ENCODE measurements at regions not wholly inside any gene's neighbourhood (a gene's known extent, or its start where the extent isn't known, plus 50 kb on each side); places are given as distances from the start of the nearest gene placed in this dataset.

DNA sequence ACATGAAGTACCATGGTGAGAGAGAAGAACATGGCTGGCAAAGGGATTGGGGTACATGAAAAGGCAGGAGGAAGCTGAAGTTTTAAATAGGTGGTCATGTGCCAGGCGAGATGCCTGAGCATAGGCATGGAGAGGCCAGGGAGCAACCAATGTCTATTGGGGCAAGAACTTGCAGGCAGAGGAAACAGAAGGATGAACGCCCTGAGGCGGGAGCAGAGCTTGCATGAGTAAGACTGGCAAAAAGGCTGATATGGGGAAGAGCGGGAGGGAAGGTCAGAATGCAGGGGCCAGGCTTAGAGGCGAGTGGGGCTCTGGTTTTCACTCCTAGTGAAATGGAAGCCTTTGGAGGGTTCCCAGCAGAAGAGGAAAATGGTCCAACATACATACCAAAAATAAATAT is 52.5 kb upstream of the VSTM5 start:
- POLR2A ChIA-PET, result no interaction called here
- WGBS (ENCODE audit: insufficient coverage), result 67% methylated on average over 3 of the region's 5 CpGs
- CTCF ChIA-PET, result no interaction called here
- DNase-seq, result no peak
- no peak overlapping the region for H3K27ac ChIP-seq (ENCODE audit: insufficient read depth in 1 of 2, low read depth in 1 of 2, low read length in 2 of 2, poor library complexity in 1 of 2, severe bottlenecking in 2 of 2)
- H3K4me3 ChIP-seq (ENCODE audit: control insufficient read depth in 1 of 7, extremely low read depth in 1 of 7, insufficient read depth in 4 of 7, low read depth in 2 of 7, low read length in 6 of 7), result no peak overlapping the region
- no peaks in the 10 kb centered on the region for H3K36me3 ChIP-seq (ENCODE audit: control insufficient read depth in 4 of 4, insufficient read depth in 4 of 4, low read length in 3 of 4)
- peaks cover 0 to 2% (median 0%) of the 10 kb centered on the region in 5 experiments for H3K9me3 ChIP-seq (ENCODE audit: control extremely low read depth in 1 of 5, control insufficient read depth in 4 of 5, insufficient read depth in 2 of 5, low read depth in 1 of 5, low read length in 4 of 5)
- H3K4me1 ChIP-seq (ENCODE audit: control extremely low read depth in 1 of 4, control insufficient read depth in 4 of 4, insufficient read depth in 4 of 4, low read length in 3 of 4), result no peaks in the 10 kb centered on the region
- peaks cover 0 to 3% (median 0%) of the 10 kb centered on the region in 5 experiments for H3K27me3 ChIP-seq (replicated peaks in 2 of 5; ENCODE audit: control insufficient read depth in 4 of 5, insufficient read depth in 5 of 5, low read length in 4 of 5)

DNA sequence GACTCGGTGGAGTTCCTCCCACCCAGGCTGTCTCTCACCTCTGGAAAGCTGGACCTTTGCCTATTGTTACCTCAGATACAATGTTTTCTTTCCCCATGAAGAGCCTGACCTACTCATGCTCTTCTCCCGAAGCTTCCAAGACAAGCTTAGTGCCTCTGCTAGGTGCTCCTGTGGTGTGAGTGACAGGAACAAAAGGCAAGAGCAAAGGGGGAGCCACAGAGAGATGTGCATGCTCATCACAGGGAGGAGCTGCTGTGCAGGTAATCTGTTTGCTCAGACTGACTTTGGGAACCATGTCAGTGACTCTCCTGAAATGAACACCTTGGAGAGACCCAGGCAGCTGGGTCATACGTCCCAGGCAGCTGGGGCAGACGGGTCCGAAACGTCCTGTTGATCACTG is 53.6 kb upstream of the VSTM5 start:
- no peak overlapping the region for H3K27ac ChIP-seq (ENCODE audit: insufficient read depth in 1 of 2, low read depth in 1 of 2, low read length in 2 of 2, poor library complexity in 1 of 2, severe bottlenecking in 2 of 2)
- 79% methylated on average over 5 of the region's 6 CpGs for WGBS (ENCODE audit: insufficient coverage)

GRCh38 chr11:93904716-93905115 is 54.3 kb upstream of the VSTM5 start:
- ChIA-PET POLR2A (no interaction called here), CTCF (interaction anchor here (0.6 kb wide), 1 partner anchor 10 kb away, joined by 3 read pairs; no protein-coding TSS in a partner anchor)

More for the DNA sequence above, 53.6 kb upstream of the VSTM5 start:
- H3K36me3 ChIP-seq (ENCODE audit: control insufficient read depth in 4 of 4, insufficient read depth in 4 of 4, low read length in 3 of 4), result no peaks in the 10 kb centered on the region
- ChIA-PET POLR2A (no interaction called here), CTCF (interaction anchor here (0.6 to 0.7 kb wide), 2 partner anchors 9 kb away, joined by 3 read pairs; no protein-coding TSS in a partner anchor)
- no peak for DNase-seq
- no peaks in the 10 kb centered on the region for H3K4me1 ChIP-seq (ENCODE audit: control extremely low read depth in 1 of 4, control insufficient read depth in 4 of 4, insufficient read depth in 4 of 4, low read length in 3 of 4)
- peaks cover 0 to 2% (median 0%) of the 10 kb centered on the region in 5 experiments for H3K9me3 ChIP-seq (ENCODE audit: control extremely low read depth in 1 of 5, control insufficient read depth in 4 of 5, insufficient read depth in 2 of 5, low read depth in 1 of 5, low read length in 4 of 5)
- H3K27me3 ChIP-seq (replicated peaks in 2 of 5; ENCODE audit: control insufficient read depth in 4 of 5, insufficient read depth in 5 of 5, low read length in 4 of 5), result peaks cover 0 to 3% (median 0%) of the 10 kb centered on the region in 5 experiments
- H3K4me3 ChIP-seq (ENCODE audit: control insufficient read depth in 1 of 7, extremely low read depth in 1 of 7, insufficient read depth in 4 of 7, low read depth in 2 of 7, low read length in 6 of 7), result no peak overlapping the region

GRCh38 chr11:93905384-93905783 is 55.0 kb upstream of the VSTM5 start:
- no peaks in the 10 kb centered on the region for H3K4me1 ChIP-seq (ENCODE audit: control extremely low read depth in 1 of 4, control insufficient read depth in 4 of 4, insufficient read depth in 4 of 4, low read length in 3 of 4)
- ChIA-PET CTCF (interaction anchor here (1.8 to 2.0 kb wide), 2 partner anchors 10 to 16 kb away, joined by 5 to 7 read pairs; no protein-coding TSS in a partner anchor), POLR2A (no interaction called here)
- no peaks in the 10 kb centered on the region for H3K36me3 ChIP-seq (ENCODE audit: control insufficient read depth in 4 of 4, insufficient read depth in 4 of 4, low read length in 3 of 4)
- H3K27ac ChIP-seq (ENCODE audit: insufficient read depth in 1 of 2, low read depth in 1 of 2, low read length in 2 of 2, poor library complexity in 1 of 2, severe bottlenecking in 2 of 2), result no peak overlapping the region
- peaks cover 0 to 3% (median 0%) of the 10 kb centered on the region in 5 experiments for H3K27me3 ChIP-seq (replicated peaks in 2 of 5; ENCODE audit: control insufficient read depth in 4 of 5, insufficient read depth in 5 of 5, low read length in 4 of 5)
- peaks cover 0 to 2% (median 0%) of the 10 kb centered on the region in 5 experiments for H3K9me3 ChIP-seq (ENCODE audit: control extremely low read depth in 1 of 5, control insufficient read depth in 4 of 5, insufficient read depth in 2 of 5, low read depth in 1 of 5, low read length in 4 of 5)
- no peak overlapping the region for H3K4me3 ChIP-seq (ENCODE audit: control insufficient read depth in 1 of 7, extremely low read depth in 1 of 7, insufficient read depth in 4 of 7, low read depth in 2 of 7, low read length in 6 of 7)
- 100% methylated on average over 1 of the region's 3 CpGs for WGBS (ENCODE audit: insufficient coverage)
- no peak for DNase-seq

More at GRCh38 chr11:93904716-93905115, 54.3 kb upstream of the VSTM5 start:
- WGBS (ENCODE audit: insufficient coverage), result no CpG with 5 or more reads among the region's 2 CpGs
- H3K4me1 ChIP-seq (ENCODE audit: control extremely low read depth in 1 of 4, control insufficient read depth in 4 of 4, insufficient read depth in 4 of 4, low read length in 3 of 4), result no peaks in the 10 kb centered on the region
- no peak overlapping the region for H3K27ac ChIP-seq (ENCODE audit: insufficient read depth in 1 of 2, low read depth in 1 of 2, low read length in 2 of 2, poor library complexity in 1 of 2, severe bottlenecking in 2 of 2)
- no peak for DNase-seq
- no peaks in the 10 kb centered on the region for H3K36me3 ChIP-seq (ENCODE audit: control insufficient read depth in 4 of 4, insufficient read depth in 4 of 4, low read length in 3 of 4)
- H3K4me3 ChIP-seq (ENCODE audit: control insufficient read depth in 1 of 7, extremely low read depth in 1 of 7, insufficient read depth in 4 of 7, low read depth in 2 of 7, low read length in 6 of 7), result peak overlapping the region in 1 of 7 experiments; percentile 6
- peaks cover 0 to 2% (median 0%) of the 10 kb centered on the region in 5 experiments for H3K9me3 ChIP-seq (ENCODE audit: control extremely low read depth in 1 of 5, control insufficient read depth in 4 of 5, insufficient read depth in 2 of 5, low read depth in 1 of 5, low read length in 4 of 5)
- H3K27me3 ChIP-seq (replicated peaks in 2 of 5; ENCODE audit: control insufficient read depth in 4 of 5, insufficient read depth in 5 of 5, low read length in 4 of 5), result peaks cover 0 to 3% (median 0%) of the 10 kb centered on the region in 5 experiments

DNA sequence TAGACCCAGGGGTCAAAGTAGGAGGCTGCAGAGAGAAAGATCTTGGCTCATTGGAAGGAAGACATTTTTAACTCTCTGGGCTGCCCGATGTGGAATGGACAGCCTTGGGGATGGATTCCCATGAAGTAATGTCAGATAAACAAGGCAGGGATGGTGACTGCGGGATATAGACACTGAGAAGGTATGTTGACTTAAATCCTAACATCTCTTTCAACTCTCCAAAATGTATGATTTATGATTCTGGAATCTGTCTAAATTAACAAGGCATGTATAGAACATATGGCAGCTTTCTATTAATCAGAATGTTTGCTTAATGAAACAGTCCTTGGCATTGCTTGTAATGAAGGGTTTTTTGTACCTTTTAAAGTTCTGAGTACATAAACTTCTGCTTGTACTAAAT is 56.1 kb upstream of the VSTM5 start:
- no peak overlapping the region for H3K4me3 ChIP-seq (ENCODE audit: control insufficient read depth in 1 of 7, extremely low read depth in 1 of 7, insufficient read depth in 4 of 7, low read depth in 2 of 7, low read length in 6 of 7)
- ChIA-PET POLR2A (no interaction called here), CTCF (interaction anchor here (1.8 to 2.0 kb wide), 2 partner anchors 11 to 15 kb away, joined by 5 to 7 read pairs; no protein-coding TSS in a partner anchor)
- no CpG with 5 or more reads among the region's 2 CpGs for WGBS (ENCODE audit: insufficient coverage)
- H3K9me3 ChIP-seq (ENCODE audit: control extremely low read depth in 1 of 5, control insufficient read depth in 4 of 5, insufficient read depth in 2 of 5, low read depth in 1 of 5, low read length in 4 of 5), result no peaks in the 10 kb centered on the region
- H3K36me3 ChIP-seq (ENCODE audit: control insufficient read depth in 4 of 4, insufficient read depth in 4 of 4, low read length in 3 of 4), result no peaks in the 10 kb centered on the region
- no peak for DNase-seq
- H3K27me3 ChIP-seq (replicated peaks in 2 of 5; ENCODE audit: control insufficient read depth in 4 of 5, insufficient read depth in 5 of 5, low read length in 4 of 5), result peaks cover 0 to 3% (median 0%) of the 10 kb centered on the region in 5 experiments
- H3K4me1 ChIP-seq (ENCODE audit: control extremely low read depth in 1 of 4, control insufficient read depth in 4 of 4, insufficient read depth in 4 of 4, low read length in 3 of 4), result no peaks in the 10 kb centered on the region
- no peak overlapping the region for H3K27ac ChIP-seq (ENCODE audit: insufficient read depth in 1 of 2, low read depth in 1 of 2, low read length in 2 of 2, poor library complexity in 1 of 2, severe bottlenecking in 2 of 2)

DNA sequence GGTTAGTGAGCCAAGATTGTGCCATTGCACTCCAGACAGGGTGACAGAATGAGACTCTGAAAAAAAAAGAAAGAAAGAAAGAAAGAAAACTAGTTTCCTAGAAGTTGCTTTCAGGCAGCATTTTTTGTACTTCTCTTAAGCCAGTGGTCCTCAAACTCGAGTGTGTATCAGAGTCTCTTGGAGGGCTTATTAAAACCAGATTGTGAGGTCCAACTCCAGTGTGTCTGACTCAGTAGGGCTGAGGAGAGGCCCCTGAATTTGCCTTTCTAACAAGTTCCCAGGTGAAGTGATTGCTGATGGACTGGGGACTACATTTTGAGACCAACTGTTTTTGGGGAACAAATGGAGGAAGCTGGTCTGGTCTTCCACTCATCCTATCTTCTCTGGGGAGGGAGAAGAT is 57.5 kb upstream of the VSTM5 start:
- H3K9me3 ChIP-seq (ENCODE audit: control extremely low read depth in 1 of 5, control insufficient read depth in 4 of 5, insufficient read depth in 2 of 5, low read depth in 1 of 5, low read length in 4 of 5), result no peaks in the 10 kb centered on the region
- DNase-seq, result no peak
- ChIA-PET CTCF (no interaction called here), POLR2A (no interaction called here)
- no peaks in the 10 kb centered on the region for H3K4me1 ChIP-seq (ENCODE audit: control extremely low read depth in 1 of 4, control insufficient read depth in 4 of 4, insufficient read depth in 4 of 4, low read length in 3 of 4)
- 91% methylated on average over 1 of the region's 1 CpG for WGBS (ENCODE audit: insufficient coverage)
- peaks cover 0 to 3% (median 0%) of the 10 kb centered on the region in 5 experiments for H3K27me3 ChIP-seq (replicated peaks in 2 of 5; ENCODE audit: control insufficient read depth in 4 of 5, insufficient read depth in 5 of 5, low read length in 4 of 5)
- no peak overlapping the region for H3K27ac ChIP-seq (ENCODE audit: insufficient read depth in 1 of 2, low read depth in 1 of 2, low read length in 2 of 2, poor library complexity in 1 of 2, severe bottlenecking in 2 of 2)
- H3K36me3 ChIP-seq (ENCODE audit: control insufficient read depth in 4 of 4, insufficient read depth in 4 of 4, low read length in 3 of 4), result no peaks in the 10 kb centered on the region
- no peak overlapping the region for H3K4me3 ChIP-seq (ENCODE audit: control insufficient read depth in 1 of 7, extremely low read depth in 1 of 7, insufficient read depth in 4 of 7, low read depth in 2 of 7, low read length in 6 of 7)

DNA sequence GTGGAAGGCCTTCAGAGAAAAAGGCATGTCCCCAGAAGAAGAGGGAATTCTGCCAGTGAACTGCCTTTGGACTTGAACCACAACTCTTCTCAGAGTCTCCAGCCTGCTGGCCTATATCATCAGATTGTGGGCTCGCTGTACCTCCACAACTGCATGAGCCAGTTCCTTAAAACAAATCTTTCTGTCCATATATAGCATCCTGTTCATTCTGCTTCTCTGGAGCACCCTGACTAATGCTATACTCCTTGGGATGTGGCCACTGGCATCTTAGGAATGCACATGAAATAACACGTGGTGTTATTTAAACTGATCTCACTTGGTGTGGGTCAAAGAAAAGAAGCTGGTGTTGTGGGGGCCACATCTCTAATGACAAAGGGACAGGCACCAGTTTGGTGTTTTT is 58.3 kb upstream of the VSTM5 start:
- WGBS (ENCODE audit: insufficient coverage), result 68% methylated on average over 2 of the region's 2 CpGs
- H3K9me3 ChIP-seq (ENCODE audit: control extremely low read depth in 1 of 5, control insufficient read depth in 4 of 5, insufficient read depth in 2 of 5, low read depth in 1 of 5, low read length in 4 of 5), result no peaks in the 10 kb centered on the region
- peaks cover 0 to 3% (median 0%) of the 10 kb centered on the region in 5 experiments for H3K27me3 ChIP-seq (replicated peaks in 2 of 5; ENCODE audit: control insufficient read depth in 4 of 5, insufficient read depth in 5 of 5, low read length in 4 of 5)
- H3K27ac ChIP-seq (ENCODE audit: insufficient read depth in 1 of 2, low read depth in 1 of 2, low read length in 2 of 2, poor library complexity in 1 of 2, severe bottlenecking in 2 of 2), result no peak overlapping the region
- CTCF ChIA-PET, result interaction anchor here (0.7 kb wide), 1 partner anchor 14 kb away, joined by 3 read pairs; no protein-coding TSS in a partner anchor
- POLR2A ChIA-PET, result no interaction called here
- no peak for DNase-seq
- no peak overlapping the region for H3K4me3 ChIP-seq (ENCODE audit: control insufficient read depth in 1 of 7, extremely low read depth in 1 of 7, insufficient read depth in 4 of 7, low read depth in 2 of 7, low read length in 6 of 7)
- H3K36me3 ChIP-seq (ENCODE audit: control insufficient read depth in 4 of 4, insufficient read depth in 4 of 4, low read length in 3 of 4), result no peaks in the 10 kb centered on the region
- H3K4me1 ChIP-seq (ENCODE audit: control extremely low read depth in 1 of 4, control insufficient read depth in 4 of 4, insufficient read depth in 4 of 4, low read length in 3 of 4), result no peaks in the 10 kb centered on the region

Data from common myeloid progenitor, CD34-positive (primary cell).